Peyer's patch (tissue), 4 donors: ENCODE measurements at regions not wholly inside any gene's neighbourhood (a gene's known extent, or its start where the extent isn't known, plus 50 kb on each side); places are given as distances from the start of the nearest gene placed in this dataset.

Experiments used
- POLR2A ChIP-seq, 2 donors: fragments of 450-650 bp; IDR thresholded peaks; one replicate each; pipeline ENCODE4 v1.5.1; 2017; ENCODE audit warnings: antibody characterized with exemption in 2 of 2, mild to moderate bottlenecking in 2 of 2, moderate library complexity in 2 of 2
- TF ChIP-seq, protein P1 (sequence below), 6 experiments: fragments of 450-650 bp in 4 of 6; fragments of 200-600 bp in 2 of 6; sonication (generic) in 1 of 6; IDR thresholded peaks; one replicate each; pipeline ENCODE4 v1.5.1; 2017 to 2019; ENCODE audit warnings: antibody characterized with exemption in 6 of 6, mild to moderate bottlenecking in 3 of 6, moderate library complexity in 1 of 6

DNA sequence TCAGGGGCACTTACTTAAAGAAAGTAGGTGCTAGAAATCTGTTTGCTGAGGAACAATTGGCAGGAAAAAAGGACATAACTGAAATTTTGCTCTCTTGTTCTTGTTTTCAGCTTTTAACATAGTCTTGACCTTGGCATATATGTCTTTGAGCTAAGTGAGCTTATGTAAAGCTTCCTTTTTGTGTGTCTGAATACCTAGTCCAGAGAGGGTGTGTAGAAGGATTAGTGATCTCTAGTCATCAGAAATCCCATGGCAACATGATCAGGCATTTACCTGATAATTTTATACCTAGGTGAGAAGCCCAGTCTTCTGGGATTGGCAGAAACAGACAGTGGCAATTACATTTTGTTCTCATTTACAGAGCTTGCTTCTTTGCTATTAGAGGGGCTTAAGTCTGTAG lies 166.1 kb downstream of the SNAPC1 start:
- TF ChIP-seq, protein P1, sequence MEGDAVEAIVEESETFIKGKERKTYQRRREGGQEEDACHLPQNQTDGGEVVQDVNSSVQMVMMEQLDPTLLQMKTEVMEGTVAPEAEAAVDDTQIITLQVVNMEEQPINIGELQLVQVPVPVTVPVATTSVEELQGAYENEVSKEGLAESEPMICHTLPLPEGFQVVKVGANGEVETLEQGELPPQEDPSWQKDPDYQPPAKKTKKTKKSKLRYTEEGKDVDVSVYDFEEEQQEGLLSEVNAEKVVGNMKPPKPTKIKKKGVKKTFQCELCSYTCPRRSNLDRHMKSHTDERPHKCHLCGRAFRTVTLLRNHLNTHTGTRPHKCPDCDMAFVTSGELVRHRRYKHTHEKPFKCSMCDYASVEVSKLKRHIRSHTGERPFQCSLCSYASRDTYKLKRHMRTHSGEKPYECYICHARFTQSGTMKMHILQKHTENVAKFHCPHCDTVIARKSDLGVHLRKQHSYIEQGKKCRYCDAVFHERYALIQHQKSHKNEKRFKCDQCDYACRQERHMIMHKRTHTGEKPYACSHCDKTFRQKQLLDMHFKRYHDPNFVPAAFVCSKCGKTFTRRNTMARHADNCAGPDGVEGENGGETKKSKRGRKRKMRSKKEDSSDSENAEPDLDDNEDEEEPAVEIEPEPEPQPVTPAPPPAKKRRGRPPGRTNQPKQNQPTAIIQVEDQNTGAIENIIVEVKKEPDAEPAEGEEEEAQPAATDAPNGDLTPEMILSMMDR (IDR thresholded peaks at IDR 0.05), result no peak
- TF ChIP-seq POLR2A (IDR thresholded peaks at IDR 0.05), result no peak
